ENCODE measurements at regions not wholly inside any gene's neighbourhood (a gene's known extent, or its start where the extent isn't known, plus 50 kb on each side); places are given as distances from the start of the nearest gene placed in this dataset.

DNA sequence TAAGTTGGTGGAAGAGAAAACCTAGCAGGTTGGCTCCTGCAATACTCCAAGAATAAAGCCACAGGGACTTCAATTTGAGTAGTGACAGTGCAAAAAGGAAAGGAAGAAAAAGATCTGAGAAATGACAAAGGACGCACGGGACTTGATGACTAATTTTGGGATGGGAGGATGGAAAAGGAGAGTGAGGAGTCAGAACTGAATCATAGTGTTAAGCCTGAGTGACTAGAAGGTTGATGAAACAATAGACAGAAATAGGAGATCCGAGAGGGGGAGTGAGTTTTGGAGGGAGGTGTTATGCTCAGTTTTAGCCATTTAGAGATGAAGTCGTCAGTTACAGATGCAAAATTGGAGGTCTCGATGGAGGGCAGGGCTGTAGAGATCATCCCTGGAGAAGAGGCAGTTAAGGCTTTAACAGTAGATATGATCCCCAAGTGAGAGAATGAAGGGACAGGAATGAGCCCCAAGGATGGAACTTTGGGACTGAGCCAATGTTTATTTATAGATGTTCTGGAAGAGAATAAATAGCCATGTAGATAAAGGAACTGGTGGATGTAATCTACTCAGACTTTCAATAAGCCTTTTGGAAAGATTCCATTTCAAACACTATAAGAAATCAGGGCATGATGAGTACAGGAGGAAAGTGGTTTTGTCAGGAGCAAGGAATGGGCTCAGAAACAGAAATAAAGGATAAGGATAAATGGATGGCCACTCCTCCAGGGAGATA, 108.9 kb upstream of the NCAM1 start:
- TF ChIP-seq POLR2A (IDR thresholded peaks at IDR 0.05) (no peak), POLR2AphosphoS5 (IDR thresholded peaks at IDR 0.05) (no peak), CTCF (IDR thresholded peaks at IDR 0.05) (no peak)

All from breast epithelium (tissue), 3 donors.